ENCODE measurements at regions not wholly inside any gene's neighbourhood (a gene's known extent, or its start where the extent isn't known, plus 50 kb on each side); places are given as distances from the start of the nearest gene placed in this dataset.
A peak's percentile ranks its signal among the peaks of the same experiment; 100 is the strongest.
"Not testable (repeated sequence)": the region's sequence is repeated elsewhere in the genome, so short reads cannot be mapped to it uniquely, and the experiment has no call there.

DNA sequence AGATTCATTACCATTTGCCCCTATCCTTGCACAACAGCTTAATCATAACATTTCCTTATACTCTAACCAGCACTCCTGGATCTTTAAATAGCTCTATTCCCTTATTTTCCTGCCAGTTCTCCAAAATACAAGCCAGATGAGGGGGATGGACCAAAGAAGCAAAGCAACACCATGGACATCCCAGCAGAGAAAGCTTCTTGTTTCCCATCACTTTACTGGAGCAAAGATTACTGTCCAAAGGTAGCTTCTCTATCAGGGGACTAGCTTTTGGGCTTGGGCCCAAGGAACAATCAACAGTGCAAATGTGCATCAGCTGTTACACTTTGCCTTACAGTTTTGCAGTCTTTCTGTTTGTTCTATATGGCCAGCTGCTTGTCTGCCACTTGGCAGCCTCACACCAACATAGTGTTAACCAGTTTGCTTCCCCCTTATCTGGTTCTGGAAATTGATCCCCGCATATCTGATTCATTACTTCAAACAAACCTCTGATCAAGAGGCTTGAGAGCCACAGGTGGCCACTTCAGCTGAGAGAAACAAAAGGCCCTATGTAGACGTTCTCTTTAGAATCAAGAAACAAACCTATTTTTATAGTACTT is 814.3 kb downstream of the METTL15 start:
- no peak for DNase-seq (ENCODE audit: low spot score)
- intact Hi-C loops (cut with DNase I) = no loop called here

DNA sequence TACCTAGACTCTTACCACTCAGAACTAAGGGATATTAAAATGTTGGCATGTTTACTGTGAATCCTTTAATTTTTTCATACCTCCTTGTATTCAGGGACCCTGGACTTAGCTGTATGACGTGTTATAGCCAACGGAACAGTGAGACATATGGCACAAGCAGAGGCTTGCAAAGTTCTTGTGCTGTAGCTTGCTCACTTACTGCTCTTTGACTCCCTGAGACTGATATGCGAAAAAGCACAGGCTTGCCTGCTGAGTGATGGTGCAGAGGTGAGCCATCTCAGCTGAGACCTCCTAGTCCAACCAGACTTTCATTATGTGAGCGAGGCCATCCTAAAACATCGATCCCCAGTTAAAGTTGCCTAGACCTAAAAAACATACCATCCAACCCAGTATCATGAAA is 811.0 kb downstream of the METTL15 start:
- DNase-seq (ENCODE audit: low spot score) = no peak
- intact Hi-C loops (cut with DNase I) = no loop called here

DNA sequence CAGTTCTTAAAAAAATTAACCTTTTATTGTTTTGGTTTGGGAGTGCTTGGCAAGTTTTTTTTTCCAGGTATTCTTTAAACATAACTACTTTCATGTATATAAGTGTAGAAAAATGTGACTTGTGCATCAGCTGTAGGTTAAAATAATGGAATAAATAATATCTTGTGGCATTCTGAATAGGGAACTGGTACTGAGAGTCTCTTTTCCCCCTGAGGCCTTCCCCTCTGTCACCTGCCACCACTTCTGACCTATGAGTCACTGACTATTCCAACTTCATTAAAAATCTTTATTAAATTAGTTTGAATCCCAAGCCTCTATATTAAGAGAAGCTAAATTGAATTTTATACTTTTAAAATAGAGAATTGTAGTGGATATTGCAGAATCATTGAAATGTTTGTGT is 805.7 kb downstream of the METTL15 start:
- DNase-seq (ENCODE audit: low spot score) = no peak
- intact Hi-C loops (cut with DNase I) = no loop called here

DNA sequence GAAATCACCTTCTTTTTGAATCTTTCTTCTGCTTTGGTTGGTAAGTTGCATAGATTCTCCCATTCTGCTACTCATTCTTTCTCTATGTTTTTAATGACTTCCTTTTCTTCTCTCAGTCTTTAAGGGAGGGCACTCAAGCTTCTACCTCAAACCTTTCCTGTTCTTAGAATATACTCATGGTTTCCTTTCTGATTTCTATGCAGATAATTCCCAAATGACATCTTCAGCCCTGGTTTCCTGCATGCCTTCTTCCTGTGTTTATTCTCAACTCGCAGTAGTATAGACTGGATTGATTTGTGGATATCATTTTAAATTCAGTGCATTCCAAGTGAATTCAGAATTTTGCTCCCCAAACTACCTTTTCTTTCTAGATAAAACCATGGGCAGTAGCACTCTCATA is 803.6 kb downstream of the METTL15 start:
- DNase-seq (ENCODE audit: low spot score) = no peak
- intact Hi-C loops (cut with DNase I) = no loop called here

DNA sequence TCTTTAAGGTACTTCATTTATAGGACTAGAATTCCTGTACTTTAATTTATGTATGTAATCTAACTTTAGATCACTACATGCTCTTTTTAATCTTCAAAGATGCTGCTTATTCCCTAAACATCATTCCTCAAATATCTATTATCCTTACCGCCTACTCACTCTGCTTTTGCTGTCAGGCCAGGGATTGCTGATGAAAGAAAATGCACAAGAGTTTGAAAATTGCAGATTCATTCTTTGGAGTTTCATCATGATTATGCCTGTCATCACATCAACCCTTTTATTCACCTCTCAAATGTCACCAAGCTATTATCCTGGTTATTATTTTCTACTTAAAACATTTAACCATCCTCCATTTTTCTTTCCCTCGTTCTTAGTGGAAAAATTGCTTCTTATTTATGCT is 802.7 kb downstream of the METTL15 start:
- DNase-seq (ENCODE audit: low spot score) = no peak
- intact Hi-C loops (cut with DNase I) = no loop called here

DNA sequence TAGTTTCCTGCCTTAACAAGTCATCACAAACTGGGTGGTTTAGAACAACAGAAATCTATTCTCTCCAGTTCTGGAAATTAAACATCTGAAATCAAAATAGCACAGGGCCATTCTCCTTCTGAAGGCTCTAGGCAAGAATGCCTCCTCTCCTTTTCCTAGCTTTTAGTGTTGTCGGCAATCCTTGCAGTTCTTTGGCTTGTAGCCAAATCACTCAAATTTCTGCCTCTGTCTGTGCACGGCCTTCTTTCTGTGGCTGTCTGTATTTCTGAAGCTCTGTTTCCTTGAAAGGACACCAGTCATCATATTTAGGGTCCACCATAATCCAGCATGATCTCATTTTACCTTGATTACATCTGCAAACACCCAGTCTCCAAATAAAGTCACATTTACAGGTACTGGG is 795.5 kb downstream of the METTL15 start:
- intact Hi-C loops (cut with DNase I) = no loop called here

DNA sequence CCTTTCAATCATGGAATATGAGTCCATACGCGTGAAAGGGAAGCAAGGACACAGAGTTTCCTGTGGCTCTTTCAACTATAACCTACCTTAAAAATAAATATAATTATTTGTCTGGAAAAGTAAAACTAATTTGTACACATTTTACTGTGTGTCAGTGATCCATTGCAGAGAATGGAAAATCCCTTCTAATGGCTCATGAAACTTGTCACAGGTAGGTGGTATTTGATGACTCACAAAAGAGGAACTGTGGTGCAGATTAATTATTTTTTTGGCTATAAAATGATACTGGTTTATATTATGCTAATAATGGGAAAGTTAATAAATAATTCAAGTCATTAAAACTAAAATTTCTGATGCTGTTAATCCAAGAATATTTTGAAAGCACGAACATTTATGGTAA is 792.2 kb downstream of the METTL15 start:
- intact Hi-C loops (cut with DNase I) = no loop called here
- no peak for DNase-seq (ENCODE audit: low spot score)

More for the DNA sequence above, 795.5 kb downstream of the METTL15 start:
- no peak for DNase-seq (ENCODE audit: low spot score)

DNA sequence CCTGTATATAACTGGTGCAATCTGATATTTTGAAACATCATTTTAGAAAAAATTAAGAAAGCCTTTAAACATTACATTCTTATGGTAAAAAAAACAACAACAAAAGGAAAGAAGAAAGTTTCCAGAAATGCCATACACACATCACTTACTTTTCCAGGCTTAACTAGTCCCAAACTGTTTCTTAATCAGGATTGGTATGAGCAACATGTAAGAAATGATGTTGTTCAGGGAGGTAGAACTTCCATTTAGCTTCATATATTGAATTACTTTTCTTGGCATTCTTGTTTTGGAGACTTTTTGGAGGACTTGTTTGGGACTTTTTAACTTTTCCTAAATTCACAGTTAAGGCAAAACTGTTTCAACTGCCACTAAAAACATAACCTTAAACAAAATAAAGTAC is 791.5 kb downstream of the METTL15 start:
- no peak for DNase-seq (ENCODE audit: low spot score)
- intact Hi-C loops (cut with DNase I) = no loop called here

DNA sequence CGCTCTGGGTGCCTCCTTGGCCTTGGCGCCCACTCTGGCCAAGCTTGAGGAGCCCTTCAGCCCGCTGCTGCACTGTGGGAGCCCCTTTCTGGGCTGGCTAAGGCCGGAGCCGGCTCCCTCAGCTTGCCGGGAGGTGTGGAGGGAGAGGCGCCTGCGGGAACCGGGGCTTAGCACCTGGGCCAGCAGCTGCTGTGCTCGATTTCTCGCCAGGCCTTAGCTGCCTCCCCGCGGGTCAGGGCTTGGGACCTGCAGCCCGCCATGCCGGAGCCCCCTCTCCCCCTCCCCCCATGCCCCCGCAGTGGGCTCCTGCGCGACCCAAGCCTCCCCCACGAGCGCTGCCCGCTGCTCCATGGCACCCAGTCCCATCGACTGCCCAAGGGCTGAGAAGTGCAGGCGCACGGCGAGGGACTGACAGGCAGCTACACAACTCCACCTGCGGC is 782.4 kb downstream of the METTL15 start:
- DNase-seq (ENCODE audit: low spot score) = peak; percentile 78
- intact Hi-C loops (cut with DNase I) = not testable (repeated sequence)

DNA sequence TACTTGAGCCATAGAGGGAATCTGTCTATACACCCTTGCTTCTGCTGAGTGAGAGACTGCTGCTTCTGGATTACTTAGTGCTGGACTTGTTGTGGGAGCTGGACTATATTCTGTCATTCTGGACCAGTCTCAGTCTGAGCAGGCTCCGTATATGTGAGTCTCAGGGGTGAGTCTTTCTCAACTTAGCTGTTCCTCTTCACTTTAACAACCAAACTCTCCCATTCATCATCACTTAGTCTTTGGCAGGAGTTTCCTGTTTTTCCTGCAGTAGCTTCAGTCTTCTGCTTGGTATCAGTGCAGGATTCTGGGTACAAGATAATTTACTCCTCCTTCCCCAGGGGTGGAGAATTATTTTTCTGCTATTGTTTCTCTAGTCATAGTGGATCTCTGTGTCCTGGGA is 779.5 kb downstream of the METTL15 start:
- intact Hi-C loops (cut with DNase I) = no loop called here
- no peak for DNase-seq (ENCODE audit: low spot score)

DNA sequence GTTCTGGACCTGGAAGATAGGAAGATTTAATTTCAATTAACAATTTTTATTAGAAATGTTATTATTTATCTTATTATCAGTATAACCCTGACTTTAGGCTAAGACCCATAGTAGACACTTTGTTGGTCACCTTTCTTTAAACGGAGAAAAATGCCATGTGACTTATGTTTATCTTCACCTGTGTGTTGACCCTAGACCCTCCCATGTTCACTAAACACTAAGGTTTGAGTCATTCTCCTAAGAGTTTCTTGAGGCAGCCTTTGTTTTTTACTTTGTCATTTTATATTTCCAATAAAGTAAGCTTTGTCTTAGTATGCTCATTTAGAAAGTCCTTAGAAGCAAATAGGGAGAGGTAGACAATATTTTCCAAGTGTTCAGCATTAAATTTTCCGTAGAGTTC is 771.7 kb downstream of the METTL15 start:
- intact Hi-C loops (cut with DNase I) = no loop called here
- DNase-seq (ENCODE audit: low spot score) = no peak

DNA sequence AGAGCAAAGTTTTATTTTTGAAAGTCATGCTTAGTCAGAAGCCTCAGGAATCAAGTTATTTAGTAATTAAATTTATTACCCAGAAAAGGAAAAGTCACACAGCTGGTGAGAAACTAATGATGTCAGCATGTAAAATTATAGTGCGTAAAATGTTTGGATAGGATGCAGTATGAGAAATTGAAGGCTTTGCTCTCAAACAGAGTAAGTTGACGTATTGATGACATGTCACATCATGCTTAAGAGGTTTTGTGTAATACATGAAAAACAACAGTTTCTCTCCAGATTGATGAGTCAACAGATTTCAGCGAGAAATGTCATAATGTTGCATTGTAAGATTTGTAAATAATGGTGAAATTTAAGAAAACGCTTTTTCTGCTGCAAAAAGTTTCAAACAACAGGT is 769.8 kb downstream of the METTL15 start:
- intact Hi-C loops (cut with DNase I) = no loop called here
- no peak for DNase-seq (ENCODE audit: low spot score)

DNA sequence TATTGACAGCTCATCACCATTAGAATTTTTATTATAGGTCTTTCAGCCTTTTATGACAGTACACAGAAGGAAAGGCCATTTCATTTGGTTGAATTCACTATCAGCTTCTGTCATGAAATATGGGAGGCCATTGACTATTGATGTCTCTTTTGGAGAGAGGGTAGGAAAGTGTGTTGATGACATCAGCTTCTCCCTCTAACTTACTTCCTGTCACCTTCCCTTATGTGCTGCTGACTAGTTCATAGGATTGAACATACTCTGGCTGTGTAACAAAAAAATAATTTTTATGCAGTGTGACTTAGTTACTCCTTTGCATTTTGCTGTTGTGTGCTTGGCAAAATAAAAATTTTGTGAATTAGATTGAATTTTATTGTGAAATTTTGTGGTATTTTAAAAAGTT is 769.2 kb downstream of the METTL15 start:
- intact Hi-C loops (cut with DNase I) = no loop called here
- no peak for DNase-seq (ENCODE audit: low spot score)

DNA sequence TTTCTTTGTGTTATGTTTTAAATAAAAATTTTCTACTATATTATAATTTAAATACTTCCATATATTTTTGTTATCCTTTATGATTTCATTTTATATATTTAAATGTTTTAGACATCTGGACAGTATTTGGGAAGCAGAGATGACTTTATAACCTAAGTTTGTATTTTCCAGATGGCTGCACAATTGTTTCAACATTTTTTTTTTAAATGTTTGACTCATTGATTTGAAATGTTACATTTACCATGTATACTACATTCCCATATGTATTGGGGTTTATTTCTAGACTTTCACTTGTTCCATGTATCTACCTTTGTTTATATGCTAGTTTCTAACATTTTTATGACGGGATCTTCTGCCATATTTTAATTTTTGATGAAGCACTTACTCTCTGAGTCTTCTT is 766.5 kb downstream of the METTL15 start:
- no peak for DNase-seq (ENCODE audit: low spot score)
- intact Hi-C loops (cut with DNase I) = no loop called here

DNA sequence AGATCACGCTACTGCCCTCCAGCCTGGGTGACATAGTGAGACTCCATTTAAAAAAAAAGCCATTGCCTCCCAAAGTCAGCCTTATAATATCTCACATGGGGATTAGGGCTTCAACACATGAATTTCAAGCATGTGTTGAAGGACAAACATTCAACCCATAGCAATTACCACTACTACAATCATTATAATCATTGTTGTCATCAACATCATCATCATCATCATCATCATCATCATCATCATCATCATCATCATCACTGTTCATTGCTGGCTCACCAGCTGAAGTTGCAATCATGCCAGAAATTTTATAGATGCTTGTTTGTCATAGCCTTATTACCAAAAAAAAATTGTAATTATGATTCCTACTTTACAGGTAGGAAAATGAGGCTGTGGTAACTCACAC is 762.9 kb downstream of the METTL15 start:
- no peak for DNase-seq (ENCODE audit: low spot score)
- intact Hi-C loops (cut with DNase I) = no loop called here

DNA sequence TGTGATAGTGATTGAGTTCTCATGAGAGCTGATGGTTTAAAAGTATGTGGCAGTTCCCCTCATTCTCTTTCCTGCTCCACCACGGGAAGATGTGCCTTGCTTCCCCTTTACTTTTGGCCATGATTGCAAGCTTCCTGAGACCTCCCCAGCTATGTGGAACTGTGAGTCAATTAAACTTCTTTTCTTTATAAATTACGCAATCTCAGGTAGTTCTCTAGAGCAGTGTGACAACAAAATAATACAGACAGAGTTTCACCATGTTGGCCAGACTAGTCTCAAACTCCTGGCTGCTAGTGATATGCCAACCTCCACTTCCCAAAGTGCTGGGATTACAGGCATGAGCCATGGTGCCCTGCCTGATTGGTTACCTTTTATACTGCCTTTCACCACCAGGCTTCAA is 755.2 kb downstream of the METTL15 start:
- DNase-seq (ENCODE audit: low spot score) = no peak
- intact Hi-C loops (cut with DNase I) = no loop called here

DNA sequence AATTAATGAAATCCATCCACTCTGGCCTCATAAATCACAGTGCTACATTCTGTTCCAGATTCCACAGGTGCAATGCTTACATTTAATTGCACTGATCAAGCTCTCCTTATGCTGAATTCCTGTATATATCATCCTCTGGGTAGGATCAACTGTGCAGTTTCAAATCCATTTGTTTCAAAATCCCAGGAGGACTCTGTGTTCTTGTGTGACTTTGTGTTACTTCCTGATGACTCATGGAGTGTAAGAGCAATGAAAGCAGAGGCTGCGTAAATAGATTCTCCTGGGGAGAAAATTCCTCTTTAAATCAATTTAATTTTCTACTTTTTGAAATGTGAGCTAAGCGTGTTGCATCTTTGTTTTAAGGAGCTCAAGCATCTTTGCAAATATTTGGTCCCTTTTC is 752.7 kb downstream of the METTL15 start:
- intact Hi-C loops (cut with DNase I) = no loop called here
- no peak for DNase-seq (ENCODE audit: low spot score)

DNA sequence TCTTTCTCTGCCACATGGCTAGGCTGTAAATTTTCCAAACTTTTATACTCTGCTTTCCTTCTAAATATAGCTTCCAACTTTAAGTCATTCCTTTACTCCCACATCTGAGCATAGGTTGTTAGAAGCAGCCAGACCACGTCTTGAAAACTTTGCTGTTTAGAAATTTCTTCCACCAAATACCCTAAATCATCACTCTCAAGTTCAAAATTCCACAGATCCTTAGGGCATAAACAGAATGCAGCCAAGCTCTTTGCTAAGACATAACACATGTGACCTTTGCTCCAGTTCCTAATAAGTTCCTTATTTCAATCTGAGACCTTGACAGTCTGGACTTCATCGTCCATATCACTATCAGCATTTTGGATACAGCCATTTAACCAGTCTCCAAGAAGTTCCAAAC is 749.9 kb downstream of the METTL15 start:
- intact Hi-C loops (cut with DNase I) = no loop called here
- no peak for DNase-seq (ENCODE audit: low spot score)

DNA sequence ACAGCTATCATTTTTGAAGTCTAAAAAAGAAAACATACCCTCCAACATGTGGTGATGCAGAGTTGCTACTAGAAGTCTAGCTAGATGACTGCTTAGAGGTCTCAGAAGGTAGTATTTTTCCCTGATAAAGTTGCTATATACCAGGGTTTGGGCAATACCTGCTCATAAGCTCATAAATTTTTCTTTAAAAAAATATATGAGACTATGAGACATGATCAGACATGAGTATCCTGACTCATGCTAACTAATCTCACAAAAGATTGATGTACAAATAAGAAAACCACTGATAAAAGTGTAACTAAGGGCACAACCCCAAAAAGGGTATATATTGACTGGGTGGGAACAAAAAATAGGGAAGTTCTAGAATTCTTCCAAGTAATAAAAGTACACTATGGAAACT is 740.9 kb downstream of the METTL15 start:
- no peak for DNase-seq (ENCODE audit: low spot score)
- intact Hi-C loops (cut with DNase I) = no loop called here

DNA sequence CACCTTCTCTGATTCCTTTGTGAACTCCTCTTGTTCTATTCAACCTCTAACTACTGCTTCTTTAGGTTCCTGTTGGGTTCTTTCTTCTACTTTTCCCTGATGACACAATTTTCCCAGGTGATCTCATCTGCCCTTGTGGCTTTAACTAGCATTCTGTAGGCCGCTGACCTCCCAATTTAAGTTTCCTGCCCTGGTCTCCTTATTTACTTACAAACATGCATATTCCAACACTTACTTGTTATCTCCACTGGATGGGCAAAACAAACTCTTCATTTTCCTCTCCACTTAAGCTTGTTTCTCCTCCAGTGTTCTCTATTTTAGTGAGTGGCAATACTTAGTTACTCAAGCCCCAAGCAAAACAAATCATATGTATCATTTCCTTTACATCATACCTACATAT is 734.5 kb downstream of the METTL15 start:
- intact Hi-C loops (cut with DNase I) = no loop called here
- DNase-seq (ENCODE audit: low spot score) = no peak

DNA sequence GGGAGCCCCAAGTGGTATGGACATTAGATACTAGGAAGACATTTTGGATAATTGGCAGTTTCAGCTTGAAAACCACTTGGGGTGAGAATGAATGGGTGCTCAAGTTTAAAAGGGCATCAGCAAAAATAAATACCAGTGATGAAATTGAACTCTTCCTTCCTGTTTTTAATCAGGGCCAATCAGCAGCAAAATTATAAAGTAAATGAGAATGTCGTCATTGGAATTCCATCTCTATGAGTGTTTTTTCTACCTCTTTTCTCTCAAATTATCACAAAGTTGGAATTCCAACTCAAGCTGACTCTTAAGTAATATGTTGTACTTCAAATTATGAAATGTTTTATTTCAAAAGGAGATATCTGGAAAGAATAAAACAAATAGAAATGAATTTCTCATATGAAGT is 730.6 kb downstream of the METTL15 start:
- DNase-seq (ENCODE audit: low spot score) = no peak
- intact Hi-C loops (cut with DNase I) = no loop called here

DNA sequence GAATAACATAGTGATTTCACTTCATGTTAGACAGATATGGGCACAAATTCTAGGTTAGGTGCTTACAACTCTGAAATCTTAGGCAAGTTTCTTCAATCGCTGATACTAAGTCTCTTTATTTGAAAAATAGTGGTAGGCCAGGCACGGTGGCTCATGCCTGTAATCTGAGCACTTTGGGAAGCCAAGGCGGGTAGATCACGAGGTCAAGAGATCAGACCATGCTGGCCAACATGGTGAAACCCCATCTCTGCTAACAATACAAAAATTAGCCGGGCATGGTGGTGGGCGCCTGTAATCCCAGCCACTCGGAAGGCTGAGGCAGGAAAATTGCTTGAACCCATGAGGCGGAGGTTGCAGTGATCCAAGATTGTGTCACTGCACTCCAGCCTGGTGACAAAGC is 729.4 kb downstream of the METTL15 start:
- intact Hi-C loops (cut with DNase I) = no loop called here

More for the DNA sequence above, 729.4 kb downstream of the METTL15 start:
- no peak for DNase-seq (ENCODE audit: low spot score)

Data from posterior vena cava (tissue), 2 donors.